GM18907 (cell line): ENCODE measurements at regions not wholly inside any gene's neighbourhood (a gene's known extent, or its start where the extent isn't known, plus 50 kb on each side); places are given as distances from the start of the nearest gene placed in this dataset.
"Not testable (repeated sequence)": the region's sequence is repeated elsewhere in the genome, so short reads cannot be mapped to it uniquely, and the experiment has no call there.

ENCODE experiments used
- ATAC-seq: cut with Tn5 transposase; IDR thresholded peaks from one replicate; pipeline ENCODE4 v1.9.1; 2021; ENCODE audit warnings: mild to moderate bottlenecking, moderate library complexity; ENCODE audit not compliant: unreplicated experiment

DNA sequence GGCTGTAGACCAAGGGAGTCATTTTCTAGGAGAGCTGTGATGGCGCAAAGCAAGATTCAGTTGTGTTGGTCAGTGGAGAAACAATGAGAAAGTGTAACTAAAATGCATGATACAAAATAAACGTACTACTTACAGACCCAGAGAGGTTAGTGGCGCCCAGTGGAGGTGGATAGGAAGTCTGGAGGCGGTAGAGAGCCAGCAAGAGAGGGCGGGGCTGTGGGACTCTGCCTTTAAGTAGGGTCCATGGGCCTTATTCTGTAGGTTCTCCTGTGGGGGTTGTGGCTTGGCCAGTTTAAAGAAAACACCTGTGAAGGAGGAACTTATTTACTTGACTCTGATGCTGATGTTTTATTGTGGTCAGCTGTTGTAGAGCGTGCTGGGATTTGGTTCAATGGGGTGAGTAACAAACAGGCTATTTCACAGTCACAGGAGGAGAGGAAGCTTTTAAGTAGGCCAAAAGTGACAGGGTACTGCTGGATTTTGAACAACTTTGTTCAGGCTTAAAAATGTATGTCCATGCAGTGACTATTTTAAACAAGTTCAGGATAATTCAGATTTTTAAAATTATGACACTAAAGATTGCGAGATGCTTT is 1097.7 kb downstream of the TMTC2 start:
- ATAC-seq: no peak

GRCh38 chr12:83779526-83779925 is 1092.8 kb downstream of the TMTC2 start:
- no peak for ATAC-seq

DNA sequence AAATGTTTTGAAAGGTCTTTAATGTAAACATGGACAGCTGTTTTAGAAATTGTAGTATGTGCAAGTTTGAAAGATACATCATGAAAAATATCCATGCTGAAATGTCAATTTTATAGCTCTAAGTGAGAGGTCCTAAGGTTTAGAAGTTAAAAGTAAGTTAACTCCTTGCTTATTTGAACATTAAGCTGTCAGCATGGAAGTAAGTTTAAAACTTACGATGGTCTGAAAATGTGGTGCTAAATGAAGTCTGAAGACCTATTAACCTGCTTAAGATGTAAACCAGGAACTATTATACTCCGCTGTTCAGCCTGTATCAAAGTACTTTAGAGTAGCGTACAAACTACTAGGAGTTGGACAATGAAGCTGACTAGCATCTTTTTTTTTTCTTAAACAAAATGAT is 1082.4 kb downstream of the TMTC2 start:
- ATAC-seq: no peak

DNA sequence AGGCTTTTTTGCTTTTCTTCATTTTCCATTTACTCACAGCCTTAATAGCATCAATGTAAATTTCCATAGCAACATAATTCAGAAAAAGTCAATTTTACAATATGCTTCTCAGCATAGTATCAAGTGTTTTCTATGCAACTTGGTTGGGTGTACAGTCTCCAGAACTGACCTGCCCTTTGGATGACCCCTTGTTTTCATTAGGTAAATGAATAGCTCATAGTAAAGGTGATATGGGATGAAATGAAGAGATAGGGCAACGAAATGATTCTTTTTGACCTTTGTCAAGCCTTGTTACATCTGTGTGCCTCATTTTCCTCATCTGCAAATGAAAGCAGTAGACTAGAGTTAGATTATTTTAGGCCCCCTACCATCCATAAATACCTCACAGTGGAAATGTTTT is 1081.0 kb downstream of the TMTC2 start:
- no peak for ATAC-seq

GRCh38 chr12:83763425-83763824 is 1076.7 kb downstream of the TMTC2 start:
- no peak for ATAC-seq

DNA sequence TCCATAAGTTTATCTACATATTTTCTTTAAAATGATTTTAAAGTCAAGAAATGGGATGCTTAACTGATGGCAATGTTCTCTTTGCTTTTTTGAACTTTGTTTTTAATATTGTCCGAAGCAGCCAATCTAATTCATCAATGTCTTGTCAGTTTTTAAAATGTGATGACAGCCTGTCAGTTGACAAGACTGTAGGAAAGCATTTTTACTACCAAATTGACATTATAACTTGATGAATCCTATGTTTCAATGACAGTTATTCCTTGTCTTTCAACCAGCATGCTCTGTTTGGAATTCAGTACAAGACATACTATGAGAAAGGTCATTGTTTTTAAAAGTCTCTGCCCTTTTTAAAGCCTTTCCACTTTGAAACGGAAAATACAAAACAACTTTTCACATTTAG is 1073.2 kb downstream of the TMTC2 start:
- no peak for ATAC-seq

GRCh38 chr12:83758888-83759631 is 1072.4 kb downstream of the TMTC2 start:
- no peak for ATAC-seq

- ATAC-seq: no peak
Observed at GRCh38 chr12:83753904-83754303, 1067.2 kb downstream of the TMTC2 start.

DNA sequence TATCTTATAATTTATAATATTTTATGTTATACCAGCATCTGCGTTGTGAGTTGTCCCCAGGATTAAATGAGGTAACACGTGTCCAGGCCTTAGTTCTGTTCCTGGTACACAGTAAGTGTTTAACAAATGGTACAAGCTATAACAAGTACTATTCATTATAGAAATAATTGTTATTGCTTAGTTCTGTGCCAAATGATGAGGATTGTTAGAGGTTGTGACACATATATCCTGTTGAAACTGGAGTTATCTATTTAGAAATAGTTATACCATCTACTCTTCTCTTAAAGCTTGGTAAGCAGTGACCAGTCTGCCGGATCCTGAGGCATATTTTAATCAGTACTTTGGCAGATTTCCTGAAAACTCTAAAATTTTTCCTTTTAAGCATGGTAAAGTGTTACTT is 1066.5 kb downstream of the TMTC2 start:
- no peak for ATAC-seq

- no peak for ATAC-seq
Observed at GRCh38 chr12:83739607-83740006, 1052.9 kb downstream of the TMTC2 start.

DNA sequence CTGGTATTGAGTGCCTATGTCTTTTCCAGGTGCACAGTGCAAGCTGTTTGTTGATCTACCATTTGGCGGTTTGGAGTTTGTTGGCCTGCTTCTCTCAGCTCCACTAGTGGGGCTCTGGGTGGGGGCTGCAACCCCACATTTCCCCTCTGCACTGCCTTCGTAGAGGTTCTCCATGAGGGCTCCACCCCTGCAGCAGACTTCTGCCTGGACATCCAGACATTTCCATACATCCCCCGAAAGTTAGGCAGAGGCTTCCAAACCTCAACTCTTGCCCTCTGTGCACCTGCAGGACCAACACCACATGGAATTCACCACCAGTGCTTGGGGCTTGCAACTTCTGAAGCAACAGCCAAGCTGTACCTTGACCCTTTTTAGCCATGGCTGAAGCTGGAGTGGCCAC is 1024.1 kb downstream of the TMTC2 start:
- no peak for ATAC-seq

DNA sequence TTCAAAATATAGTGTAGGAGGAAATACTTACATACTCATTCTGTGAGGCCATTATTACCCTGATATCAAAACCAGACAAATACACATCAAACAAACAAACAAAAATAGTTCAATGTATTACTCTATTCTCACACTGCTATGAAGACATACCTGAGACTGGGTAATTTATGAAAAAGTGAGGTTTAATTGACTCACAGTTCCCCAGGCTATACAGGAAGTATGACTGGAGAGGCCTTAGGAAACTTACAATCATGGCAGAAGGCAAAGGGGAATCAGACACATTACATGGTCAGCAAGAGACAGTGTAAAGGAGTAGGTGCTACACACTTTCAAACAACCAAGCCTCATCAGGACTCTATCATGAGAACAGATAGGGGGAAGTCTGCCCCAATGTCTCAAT is 1023.2 kb downstream of the TMTC2 start:
- no peak for ATAC-seq

DNA sequence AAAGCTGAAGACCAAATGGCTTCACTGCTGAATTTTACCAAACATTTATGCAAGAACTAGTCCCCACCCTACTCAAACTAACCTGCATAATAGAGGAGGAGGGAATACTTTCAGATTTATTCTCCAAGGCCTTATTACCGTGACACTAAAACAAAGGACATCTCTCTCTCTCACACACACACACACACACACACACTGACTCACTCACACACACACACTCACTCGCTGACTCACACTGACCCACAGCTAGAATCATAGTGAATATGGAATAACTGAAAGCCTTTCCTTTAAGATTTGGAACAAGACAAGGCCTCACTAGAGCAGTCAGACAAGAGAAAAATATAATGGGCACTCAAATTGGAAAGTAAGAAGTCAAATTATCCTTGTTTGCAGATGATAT is 1014.1 kb downstream of the TMTC2 start:
- no peak for ATAC-seq

- not testable (repeated sequence) for ATAC-seq
Observed at GRCh38 chr12:83696311-83696710, 1009.6 kb downstream of the TMTC2 start.

GRCh38 chr12:83691730-83692129 is 1005.0 kb downstream of the TMTC2 start:
- ATAC-seq: no peak

DNA sequence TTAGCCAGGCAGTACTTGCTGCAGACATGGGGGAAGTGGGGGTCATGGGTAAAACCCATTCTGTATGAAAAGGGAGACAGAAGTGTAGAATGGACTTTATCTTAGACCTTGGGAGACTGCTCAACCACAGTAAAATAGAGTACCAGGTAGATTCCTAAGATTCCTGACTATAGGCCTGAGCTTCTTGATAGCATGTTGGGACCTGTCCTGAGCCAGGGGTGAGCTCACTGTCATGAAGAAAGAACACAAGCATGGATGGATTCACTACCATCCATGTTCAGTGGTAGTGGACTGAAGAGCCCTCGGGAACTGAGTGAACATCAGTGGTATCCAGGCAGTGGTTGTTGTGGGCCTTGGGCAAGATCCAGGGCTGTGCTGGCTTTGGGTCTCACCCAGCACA is 1003.8 kb downstream of the TMTC2 start:
- no peak for ATAC-seq

DNA sequence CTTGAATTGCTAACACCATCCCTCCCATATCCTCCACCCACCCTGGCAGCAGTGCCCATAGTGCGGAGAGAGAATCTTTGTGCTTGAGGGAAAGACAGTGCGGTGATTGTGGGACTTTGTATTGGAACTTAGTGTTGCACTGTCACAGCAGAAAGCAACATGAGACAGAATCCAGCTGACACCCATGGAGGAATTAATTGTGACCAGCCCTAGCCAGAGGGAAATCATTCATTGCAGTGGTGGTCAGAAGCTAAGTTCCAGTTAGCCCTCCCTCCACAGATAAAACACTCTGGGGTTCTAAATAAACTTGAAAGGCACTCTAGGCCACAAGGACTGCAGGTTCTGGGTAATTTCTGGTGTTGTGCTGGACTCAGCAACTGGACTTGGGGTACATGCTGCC is 1002.6 kb downstream of the TMTC2 start:
- no peak for ATAC-seq

DNA sequence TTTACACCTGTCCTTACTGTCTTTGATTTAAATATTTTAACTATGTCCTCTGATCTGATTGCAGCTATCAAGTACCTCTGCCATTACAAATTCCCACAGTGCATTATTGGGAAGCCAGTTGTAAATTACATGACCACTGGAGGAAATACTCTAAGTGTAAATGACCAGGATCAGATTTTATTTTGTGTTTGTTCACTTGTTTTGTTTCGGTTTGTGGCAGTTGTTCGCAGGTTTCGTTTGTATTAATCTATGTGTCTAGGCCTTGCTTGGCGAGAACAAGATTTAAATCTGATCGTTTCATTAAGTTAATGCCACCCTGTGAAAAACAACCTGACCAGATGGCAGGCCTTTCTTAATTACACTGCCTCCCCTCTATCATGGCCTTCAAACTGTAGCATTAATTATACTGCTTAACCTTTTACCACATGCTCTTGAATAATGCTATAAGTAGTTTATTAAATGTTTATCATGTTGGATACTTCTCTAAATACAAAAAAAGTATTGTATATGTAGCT is 990.1 kb downstream of the TMTC2 start:
- no peak for ATAC-seq

- ATAC-seq: no peak
Observed at GRCh38 chr12:83666690-83667089, 980.0 kb downstream of the TMTC2 start.

DNA sequence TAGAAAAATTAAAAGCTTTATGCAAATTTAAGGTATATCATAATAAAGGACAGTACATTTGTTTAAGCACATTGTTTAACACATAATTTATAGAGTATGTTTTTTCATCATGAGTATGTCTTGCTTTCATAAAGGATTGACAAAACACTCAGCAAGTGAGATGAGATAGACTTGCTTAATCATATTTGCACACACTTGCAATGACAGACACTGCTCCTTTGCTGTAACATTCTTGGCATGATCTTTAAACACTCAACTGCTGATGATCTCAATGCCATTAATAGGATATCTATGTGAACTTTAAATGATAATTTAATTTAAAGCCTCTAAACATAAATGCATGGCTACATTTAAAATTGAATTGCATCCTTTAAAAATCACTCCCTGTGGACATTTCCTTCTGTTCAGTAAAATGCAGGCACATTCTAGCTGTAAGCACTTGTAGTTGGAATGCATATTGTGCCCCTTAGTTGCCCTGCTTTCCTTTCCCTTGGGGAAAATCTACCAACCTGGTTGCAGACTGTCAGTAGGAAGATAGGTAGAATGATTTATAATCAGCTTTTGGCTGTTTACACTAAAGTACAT is 979.0 kb downstream of the TMTC2 start:
- no peak for ATAC-seq

- ATAC-seq: no peak
Observed at GRCh38 chr12:83664650-83665049, 977.9 kb downstream of the TMTC2 start.

DNA sequence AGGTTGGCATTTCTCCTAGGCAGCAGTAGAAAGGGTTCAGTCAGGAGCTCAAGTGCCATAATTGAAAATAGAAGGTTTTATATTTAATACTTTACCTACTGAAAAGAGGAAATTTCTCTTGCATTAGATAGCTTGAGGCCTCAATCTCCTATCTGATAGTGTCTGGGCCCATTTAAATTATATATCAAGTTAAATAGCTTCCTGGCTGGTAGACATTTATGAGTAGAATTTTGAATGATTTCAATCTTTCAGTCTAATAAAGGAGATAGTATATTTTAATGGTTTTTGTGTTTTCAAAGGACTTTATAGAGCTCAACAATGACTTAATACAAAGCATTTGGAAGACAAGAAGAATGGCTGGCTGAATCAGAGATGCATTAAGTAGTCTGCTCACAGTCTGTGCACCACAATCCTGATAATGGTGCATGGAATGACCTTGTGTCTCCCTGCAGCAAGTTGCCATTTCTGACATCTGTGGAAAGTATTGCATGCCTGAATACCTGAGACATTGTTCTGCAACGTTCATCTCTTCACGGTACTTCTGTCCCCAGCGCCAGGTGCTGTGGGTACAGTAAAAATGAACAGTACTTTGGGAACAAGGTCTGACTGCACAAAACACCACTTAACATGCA is 974.1 kb downstream of the TMTC2 start:
- no peak for ATAC-seq
